Calu3 (cell line): ENCODE measurements at regions not wholly inside any gene's neighbourhood (a gene's known extent, or its start where the extent isn't known, plus 50 kb on each side); places are given as distances from the start of the nearest gene placed in this dataset.

Experiments used
- BruUV-seq: library from RNA; stranded (reverse); fragments of 400-500 nt; replicated peaks from 2 replicates; lab custom pipeline; 2021; lab: Mats Ljungman, UMichigan
- CTCF ChIA-PET: fragments of 300-600 bp; sonication (Branson Sonifier 250); formaldehyde crosslinking; loops from one replicate; lab custom pipeline; 2022; ENCODE audit warnings: antibody characterized with exemption; lab: Charles Lee
- DNase-seq: peaks from one replicate; pipeline ENCODE4 v3.0.0; 2022
- H3K27ac Mint-ChIP-seq: one replicate; pipeline ENCODE4 v1.8.0; 2022; ENCODE audit warnings: mixed read lengths; ENCODE audit not compliant: unreplicated experiment
- H3K27me3 Mint-ChIP-seq: one replicate; pipeline ENCODE4 v1.8.0; 2022; ENCODE audit warnings: mixed read lengths; ENCODE audit not compliant: unreplicated experiment
- H3K36me3 Mint-ChIP-seq: one replicate; pipeline ENCODE4 v1.8.0; 2022; ENCODE audit warnings: mild to moderate bottlenecking, moderate library complexity, mixed read lengths; ENCODE audit not compliant: insufficient read depth, unreplicated experiment
- H3K4me1 Mint-ChIP-seq: one replicate; pipeline ENCODE4 v1.8.0; 2022; ENCODE audit warnings: mild to moderate bottlenecking, low read depth, mixed read lengths; ENCODE audit not compliant: unreplicated experiment
- H3K4me3 Mint-ChIP-seq: one replicate; pipeline ENCODE4 v1.8.0; 2022; ENCODE audit warnings: mild to moderate bottlenecking, low read depth, moderate library complexity, mixed read lengths; ENCODE audit not compliant: unreplicated experiment
- H3K9me3 Mint-ChIP-seq: one replicate; pipeline ENCODE4 v1.8.0; 2022; ENCODE audit warnings: low read depth, mixed read lengths; ENCODE audit not compliant: unreplicated experiment
- CTCF ChIP-seq: fragments of 200-600 bp; IDR thresholded peaks from one replicate; pipeline ENCODE4 v1.8.0; 2022; ENCODE audit warnings: antibody characterized with exemption; ENCODE audit not compliant: unreplicated experiment
- intact Hi-C: fragments of 100-400 bp; cut with micrococcal nuclease; formaldehyde crosslinking; loops from one replicate; pipeline ENCODE4 v1.10.0; 2022; ENCODE audit not compliant: unreplicated experiment

DNA sequence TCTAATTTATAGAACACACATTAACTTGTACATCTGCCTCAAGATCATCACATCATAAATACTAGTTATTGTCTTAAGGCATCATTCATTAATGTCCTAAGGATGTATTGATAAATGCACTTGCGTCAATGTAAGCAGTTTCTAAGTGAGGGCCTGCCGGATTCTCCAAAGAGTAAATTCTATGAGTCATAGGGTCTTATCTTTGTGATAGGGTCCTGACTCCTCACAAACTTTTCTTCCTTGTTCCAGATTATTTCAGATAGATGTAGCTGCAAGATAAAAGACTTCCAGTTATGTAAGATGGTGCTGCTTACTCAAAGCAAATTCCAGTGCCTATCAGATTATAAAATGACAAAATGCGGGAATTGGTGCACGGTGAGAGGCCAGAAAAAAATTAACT is 315.0 kb upstream of the SLC39A10 start:
- Mint-ChIP-seq H3K27me3 (no peaks in the 10 kb centered on the region), H3K9me3 (no peaks in the 10 kb centered on the region), H3K4me1 (peaks cover 8% of the 10 kb centered on the region), H3K4me3 (no peak overlapping the region), H3K36me3 (no peaks in the 10 kb centered on the region), H3K27ac (peak overlapping the region; percentile 34)
- CTCF ChIA-PET: interaction anchor here (1.4 kb wide), 1 partner anchor 14 kb away, joined by 3 read pairs; no protein-coding TSS in a partner anchor
- BruUV-seq: no TSS peak
- no peak for DNase-seq
- TF ChIP-seq CTCF: no peak
- intact Hi-C loops: no loop called here

- Mint-ChIP-seq H3K36me3 (no peaks in the 10 kb centered on the region), H3K4me3 (no peak overlapping the region), H3K27ac (no peak overlapping the region), H3K4me1 (peaks cover 8% of the 10 kb centered on the region), H3K9me3 (no peaks in the 10 kb centered on the region), H3K27me3 (no peaks in the 10 kb centered on the region)
- DNase-seq: no peak
- CTCF ChIA-PET: no interaction called here
- TF ChIP-seq CTCF: no peak
- no TSS peak for BruUV-seq
- intact Hi-C loops: no loop called here
These were observed 318.2 kb upstream of the SLC39A10 start for GRCh38 chr2:195338856-195339255.

DNA sequence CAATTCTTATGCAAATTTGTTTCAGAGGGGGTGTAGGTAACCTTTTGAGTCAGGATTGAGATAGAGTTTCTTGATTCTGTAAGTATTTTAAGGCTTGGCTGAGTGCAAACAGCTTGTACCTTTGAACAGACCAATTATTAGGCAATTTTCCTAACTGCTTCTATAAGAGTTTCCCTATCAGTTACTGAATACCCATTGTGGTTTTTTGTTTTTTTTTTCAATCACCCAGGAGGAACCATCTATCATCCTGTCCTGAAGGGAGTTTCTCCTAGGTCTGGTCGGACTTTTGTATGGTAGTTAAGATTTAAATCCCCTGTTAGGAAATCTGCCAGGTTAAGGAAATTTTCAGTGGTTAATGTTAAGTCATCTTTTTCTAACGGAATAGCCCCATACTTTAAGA is 319.4 kb upstream of the SLC39A10 start:
- Mint-ChIP-seq H3K9me3 (no peaks in the 10 kb centered on the region), H3K27ac (no peak overlapping the region), H3K36me3 (no peaks in the 10 kb centered on the region), H3K27me3 (no peaks in the 10 kb centered on the region), H3K4me3 (no peak overlapping the region), H3K4me1 (peaks cover 8% of the 10 kb centered on the region)
- CTCF ChIA-PET: no interaction called here
- TF ChIP-seq CTCF: no peak
- no TSS peak for BruUV-seq
- DNase-seq: no peak
- intact Hi-C loops: no loop called here

DNA sequence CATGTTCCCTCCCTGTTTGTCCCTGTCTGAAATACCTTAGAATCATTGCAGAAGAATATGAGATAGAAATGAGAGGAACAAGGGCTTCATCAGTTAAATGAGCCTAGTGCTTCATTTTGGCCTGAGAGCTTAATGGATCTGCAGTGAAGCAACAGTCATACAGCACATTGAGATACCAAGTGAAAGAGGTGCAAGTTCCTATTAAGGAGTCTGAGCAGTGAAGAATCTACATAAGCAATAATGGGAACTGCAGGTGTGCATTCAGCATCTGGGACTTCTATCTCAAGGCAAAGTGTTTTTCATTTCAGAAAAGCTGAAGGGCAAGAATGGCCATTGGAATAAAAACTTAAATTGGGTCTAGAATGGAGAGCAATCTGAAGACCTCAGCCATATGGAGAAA is 323.2 kb upstream of the SLC39A10 start:
- CTCF ChIA-PET: interaction anchor here (0.5 kb wide), 1 partner anchor 108 kb away, joined by 5 read pairs; no protein-coding TSS in a partner anchor
- no peaks in the 10 kb centered on the region for H3K36me3 Mint-ChIP-seq
- no TSS peak for BruUV-seq
- H3K27ac Mint-ChIP-seq: no peak overlapping the region
- no peaks in the 10 kb centered on the region for H3K4me1 Mint-ChIP-seq
- H3K4me3 Mint-ChIP-seq: no peak overlapping the region
- DNase-seq: no peak
- no peaks in the 10 kb centered on the region for H3K27me3 Mint-ChIP-seq
- no peaks in the 10 kb centered on the region for H3K9me3 Mint-ChIP-seq
- TF ChIP-seq CTCF: no peak
- intact Hi-C loops: no loop called here
